Stomach (tissue), 8 donors: ENCODE measurements at regions not wholly inside any gene's neighbourhood (a gene's known extent, or its start where the extent isn't known, plus 50 kb on each side); places are given as distances from the start of the nearest gene placed in this dataset.

Experiments used
- DNase-seq, 2 donors: peaks; one replicate each; pipeline versions ENCODE4 v3.0.0 to v3.0.0-alpha.2; 2013 to 2019
- H3K27ac ChIP-seq, 5 donors: fragments of 200-600 bp in 4 of 5; sonication (generic) in 4 of 5; one replicate each; pipeline ENCODE4 v1.5.1; 2013 to 2019; ENCODE audit warnings: mild to moderate bottlenecking in 1 of 5, moderate library complexity in 1 of 5
- H3K27me3 ChIP-seq, 3 donors: fragments of 200-600 bp; sonication (generic); one replicate each; pipeline ENCODE4 v1.5.1; 2017 to 2019; ENCODE audit warnings: mixed run types in 1 of 3
- H3K36me3 ChIP-seq, 4 donors: fragments of 200-600 bp; sonication (generic); 1 replicate in 3 of 4; 2 replicates in 1 of 4; pipeline ENCODE4 v1.5.1; 2016 to 2019
- H3K4me1 ChIP-seq, 4 donors: fragments of 200-600 bp; sonication (generic); one replicate each; pipeline ENCODE4 v1.5.1; 2016 to 2019
- H3K4me3 ChIP-seq, 4 donors: fragments of 200-600 bp; sonication (generic) in 3 of 4; one replicate each; pipeline ENCODE4 v1.5.1; 2016 to 2019; ENCODE audit warnings: mild to moderate bottlenecking in 1 of 4
- H3K9me3 ChIP-seq, 4 donors: fragments of 200-600 bp; sonication (generic); one replicate each; pipeline ENCODE4 v1.5.1; 2016 to 2019
- EP300 ChIP-seq: sonication (generic); formaldehyde crosslinking; IDR thresholded peaks from one replicate; pipeline ENCODE4 v1.6.1; 2017; ENCODE audit warnings: antibody characterized with exemption
- POLR2A ChIP-seq, 4 donors: fragments of 450-650 bp; IDR thresholded peaks; one replicate each; pipeline ENCODE4 v1.6.1; 2016; ENCODE audit warnings: antibody characterized with exemption in 4 of 4, control low read depth in 2 of 4, mild to moderate bottlenecking in 1 of 4, moderate library complexity in 1 of 4
- POLR2AphosphoS5 ChIP-seq, 3 donors: sonication (generic); formaldehyde crosslinking; IDR thresholded peaks; one replicate each; pipeline ENCODE4 v1.6.1; 2016; ENCODE audit warnings: antibody characterized with exemption in 3 of 3
- WGBS, 5 donors: extraction: QIAGEN DNeasy Blood & Tissue Kit in 3 of 5; methylation state at CpG; one replicate each; pipeline versions ENCODE4 v1.1.5 to v1.1.7; 2013 to 2018; 5-methylcytosine and 5-hydroxymethylcytosine counted together
- intact Hi-C: fragments of 100-400 bp; cut with DNase I; formaldehyde crosslinking; loops from one replicate; pipeline ENCODE4 v1.15.1; 2023; ENCODE audit warnings: low total_unique reads
- TF ChIP-seq, protein P1 (sequence below), 7 experiments: fragments of 450-650 bp in 4 of 7; fragments of 200-600 bp in 3 of 7; sonication (generic) in 3 of 7; IDR thresholded peaks; one replicate each; pipeline ENCODE4 v1.5.1; 2016 to 2019; ENCODE audit warnings: antibody characterized with exemption in 7 of 7, control low read depth in 2 of 7, mild to moderate bottlenecking in 1 of 7
- donor health status: healthy with polysubstance abuse.
- donor health status: Bipolar disorder and iron deficiency.
- donor health status: healthy.

DNA sequence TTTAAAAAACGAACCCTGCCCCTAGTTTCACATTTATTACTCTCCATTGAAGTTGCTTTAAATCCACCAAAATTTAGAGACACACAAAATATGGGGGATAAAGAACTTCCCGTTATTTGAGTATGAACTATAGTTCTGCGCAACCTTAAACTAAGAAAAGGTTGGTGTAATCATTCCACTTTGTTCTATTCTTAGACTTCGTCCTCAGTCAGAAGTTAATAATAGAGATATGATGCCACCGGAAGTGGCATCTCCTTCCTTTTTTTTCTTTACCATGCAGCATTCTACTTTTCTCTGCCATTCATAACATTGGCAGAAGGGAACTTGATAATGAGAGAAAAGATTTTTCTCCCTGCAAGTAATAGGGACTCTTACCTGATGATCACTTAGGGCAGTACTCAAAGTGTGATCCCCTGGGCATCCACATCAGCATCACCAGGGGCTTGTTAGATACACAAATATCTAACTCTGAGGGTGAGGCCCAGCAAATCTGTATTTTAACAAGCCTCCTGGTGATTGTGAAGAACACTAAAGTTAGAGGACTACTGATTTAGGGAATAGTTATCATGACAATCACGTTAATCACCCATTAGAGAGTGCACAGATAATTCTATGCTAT, 147.7 kb upstream of the DTNA start:
- TF ChIP-seq EP300 (no peak), POLR2A (IDR thresholded peaks at IDR 0.05) (no peak), POLR2AphosphoS5 (IDR thresholded peaks at IDR 0.05) (no peak)
- TF ChIP-seq, protein P1, sequence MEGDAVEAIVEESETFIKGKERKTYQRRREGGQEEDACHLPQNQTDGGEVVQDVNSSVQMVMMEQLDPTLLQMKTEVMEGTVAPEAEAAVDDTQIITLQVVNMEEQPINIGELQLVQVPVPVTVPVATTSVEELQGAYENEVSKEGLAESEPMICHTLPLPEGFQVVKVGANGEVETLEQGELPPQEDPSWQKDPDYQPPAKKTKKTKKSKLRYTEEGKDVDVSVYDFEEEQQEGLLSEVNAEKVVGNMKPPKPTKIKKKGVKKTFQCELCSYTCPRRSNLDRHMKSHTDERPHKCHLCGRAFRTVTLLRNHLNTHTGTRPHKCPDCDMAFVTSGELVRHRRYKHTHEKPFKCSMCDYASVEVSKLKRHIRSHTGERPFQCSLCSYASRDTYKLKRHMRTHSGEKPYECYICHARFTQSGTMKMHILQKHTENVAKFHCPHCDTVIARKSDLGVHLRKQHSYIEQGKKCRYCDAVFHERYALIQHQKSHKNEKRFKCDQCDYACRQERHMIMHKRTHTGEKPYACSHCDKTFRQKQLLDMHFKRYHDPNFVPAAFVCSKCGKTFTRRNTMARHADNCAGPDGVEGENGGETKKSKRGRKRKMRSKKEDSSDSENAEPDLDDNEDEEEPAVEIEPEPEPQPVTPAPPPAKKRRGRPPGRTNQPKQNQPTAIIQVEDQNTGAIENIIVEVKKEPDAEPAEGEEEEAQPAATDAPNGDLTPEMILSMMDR (IDR thresholded peaks at IDR 0.05) = no peak
- no peaks in the 10 kb centered on the region for H3K9me3 ChIP-seq
- DNase-seq = no peak
- no peaks in the 10 kb centered on the region for H3K36me3 ChIP-seq
- H3K27ac ChIP-seq = no peak overlapping the region
- H3K4me3 ChIP-seq = no peak overlapping the region
- WGBS, 5 donors = 74 to 80% (median 75%) methylated on average over 6 of the region's 6 CpGs
- no peaks in the 10 kb centered on the region for H3K4me1 ChIP-seq
- H3K27me3 ChIP-seq = no peaks in the 10 kb centered on the region
- intact Hi-C loops = no loop called here

DNA sequence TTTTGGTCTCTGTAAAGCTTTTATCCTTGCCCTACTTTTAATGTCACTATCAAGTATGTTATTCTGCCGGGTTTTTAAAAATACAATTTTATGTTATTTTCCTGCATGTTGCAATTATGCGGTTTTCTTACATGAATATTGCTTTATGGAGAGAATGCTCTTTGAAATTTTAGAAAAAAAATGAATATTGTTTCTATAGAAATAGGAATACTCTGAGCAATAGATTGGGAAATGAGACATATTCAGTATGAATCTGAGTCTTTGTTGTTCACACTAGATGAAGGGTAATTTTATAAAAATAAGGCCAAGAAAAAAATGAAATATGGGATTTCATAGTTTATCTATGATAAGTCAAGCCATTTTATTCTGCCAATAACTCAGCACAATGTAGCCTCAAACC, 142.2 kb upstream of the DTNA start:
- 86 to 97% (median 94%) methylated on average over 2 of the region's 2 CpGs for WGBS, 5 donors
- no peaks in the 10 kb centered on the region for H3K9me3 ChIP-seq
- no peaks in the 10 kb centered on the region for H3K27me3 ChIP-seq
- H3K4me3 ChIP-seq = no peak overlapping the region
- intact Hi-C loops = no loop called here
- H3K4me1 ChIP-seq = no peaks in the 10 kb centered on the region
- TF ChIP-seq, protein P1 (IDR thresholded peaks at IDR 0.05) = no peak
- TF ChIP-seq POLR2A (IDR thresholded peaks at IDR 0.05) (no peak), EP300 (no peak), POLR2AphosphoS5 (IDR thresholded peaks at IDR 0.05) (no peak)
- no peak overlapping the region for H3K27ac ChIP-seq
- no peak for DNase-seq
- no peaks in the 10 kb centered on the region for H3K36me3 ChIP-seq

DNA sequence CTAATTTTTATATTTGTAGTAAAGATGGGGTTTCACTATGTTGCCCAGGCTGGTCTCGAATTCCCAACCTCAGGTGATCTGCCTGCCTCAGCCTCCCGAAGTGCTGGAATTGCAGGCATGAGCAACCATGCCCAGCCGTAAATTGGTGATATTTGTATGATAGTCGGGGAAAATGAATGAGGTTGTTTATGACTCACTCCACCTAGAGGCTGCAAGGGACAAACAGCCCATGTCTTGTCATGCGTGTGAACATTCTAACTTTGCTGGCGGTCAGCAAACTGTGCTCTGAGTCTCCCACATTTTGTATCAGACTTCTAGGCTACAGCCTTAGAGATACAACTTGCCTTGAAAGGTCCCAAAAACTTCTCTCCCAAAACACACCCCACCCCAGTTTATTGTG, 133.5 kb upstream of the DTNA start:
- H3K36me3 ChIP-seq = no peaks in the 10 kb centered on the region
- H3K4me1 ChIP-seq = no peaks in the 10 kb centered on the region
- intact Hi-C loops = no loop called here
- 90 to 94% (median 90%) methylated on average over 6 of the region's 6 CpGs for WGBS, 5 donors
- H3K9me3 ChIP-seq = peaks cover 0 to 7% (median 0%) of the 10 kb centered on the region in 4 donors
- H3K4me3 ChIP-seq = no peak overlapping the region
- TF ChIP-seq, protein P1 (IDR thresholded peaks at IDR 0.05) = no peak
- no peak for TF ChIP-seq POLR2A (IDR thresholded peaks at IDR 0.05)
- H3K27ac ChIP-seq = no peak overlapping the region
- no peaks in the 10 kb centered on the region for H3K27me3 ChIP-seq
- no peak for DNase-seq

- Histone ChIP-seq H3K4me3 (no peak overlapping the region), H3K27ac (no peak overlapping the region), H3K9me3 (peaks cover 0 to 7% (median 0%) of the 10 kb centered on the region in 4 donors), H3K4me1 (no peaks in the 10 kb centered on the region), H3K27me3 (no peaks in the 10 kb centered on the region), H3K36me3 (no peaks in the 10 kb centered on the region)
- 77 to 89% (median 88%) methylated on average over 4 of the region's 4 CpGs for WGBS, 5 donors
- intact Hi-C loops = no loop called here
- TF ChIP-seq POLR2A (IDR thresholded peaks at IDR 0.05) (no peak), POLR2AphosphoS5 (IDR thresholded peaks at IDR 0.05) (no peak), EP300 (no peak)
- TF ChIP-seq, protein P1 (IDR thresholded peaks at IDR 0.05) = no peak
- DNase-seq = no peak
Measured at GRCh38 chr18:34583895-34584294, 126.2 kb upstream of the DTNA start.
